GM10266 (cell line): ENCODE measurements at regions not wholly inside any gene's neighbourhood (a gene's known extent, or its start where the extent isn't known, plus 50 kb on each side); places are given as distances from the start of the nearest gene placed in this dataset.

ENCODE experiments used
- DNase-seq: peaks from one replicate; pipeline ENCODE4 v3.0.0; 2012; ENCODE audit errors: extremely low spot score
- CTCF ChIP-seq: IDR thresholded peaks from 2 replicates; pipeline ENCODE4 v1.5.1; 2012; ENCODE audit warnings: mild to moderate bottlenecking, low read depth; ENCODE audit not compliant: control insufficient read depth, insufficient read depth; ENCODE audit errors: missing control alignments

DNA sequence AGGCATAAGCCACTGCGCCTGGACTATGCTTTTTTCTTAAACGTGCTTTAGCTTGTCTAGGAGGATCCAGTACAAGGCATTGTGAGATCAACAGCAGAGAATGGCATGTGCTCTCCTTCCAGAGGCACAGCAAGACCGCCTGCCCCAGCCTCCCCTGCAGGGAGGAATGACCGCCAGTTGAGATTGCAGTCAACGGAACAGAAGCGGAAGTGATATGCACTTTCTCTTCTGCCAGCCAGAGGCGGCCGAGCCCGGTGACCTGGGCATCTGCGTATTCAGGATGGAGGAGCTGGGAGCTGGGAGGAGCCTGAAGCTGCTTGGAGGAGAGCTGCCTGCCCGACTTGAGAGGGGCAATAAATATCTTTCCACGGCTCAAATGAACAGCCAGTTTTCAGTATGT is 243.0 kb downstream of the CTTN start:
- TF ChIP-seq CTCF, result no peak
- no peak for DNase-seq

DNA sequence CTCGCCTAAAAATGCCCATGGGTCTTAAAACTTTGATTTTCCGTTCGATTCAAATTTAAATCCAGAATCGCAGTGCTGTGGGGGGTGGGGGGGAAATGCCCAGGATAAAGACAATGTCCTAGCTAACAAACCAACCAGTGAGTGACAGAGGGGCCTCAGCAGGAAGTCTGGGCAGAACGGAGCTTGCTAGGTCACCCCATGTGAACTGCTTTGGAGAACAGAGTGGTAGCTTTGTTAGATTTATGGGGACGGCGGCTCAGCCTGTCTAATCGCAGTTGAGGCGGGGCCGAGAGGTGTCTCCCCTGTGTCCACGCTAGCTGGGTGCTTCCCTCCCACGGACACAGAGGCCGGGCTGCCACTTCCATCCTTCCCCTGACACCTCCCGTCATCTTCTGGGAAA is 243.9 kb downstream of the CTTN start:
- DNase-seq, result no peak
- TF ChIP-seq CTCF, result no peak

DNA sequence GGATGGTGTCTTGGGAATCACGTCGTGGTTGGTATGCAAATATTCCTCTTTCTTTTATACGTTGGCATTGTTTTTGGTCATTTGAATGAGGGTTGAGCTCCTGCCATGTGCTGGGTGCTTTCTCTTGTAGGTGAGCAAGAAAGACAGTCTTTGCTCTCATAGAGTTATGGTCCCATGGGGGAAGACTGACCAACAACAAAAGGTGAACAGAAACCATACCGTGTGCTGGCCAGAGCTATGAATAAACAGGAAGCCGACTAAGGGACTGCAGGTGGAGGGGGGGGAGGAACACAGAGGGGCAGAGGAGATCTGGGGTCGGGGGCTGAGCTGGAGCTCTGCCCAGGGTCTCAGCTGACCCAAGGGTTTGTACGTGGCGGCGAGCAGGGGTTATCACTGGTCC is 245.3 kb downstream of the CTTN start:
- no peak for DNase-seq
- no peak for TF ChIP-seq CTCF

DNA sequence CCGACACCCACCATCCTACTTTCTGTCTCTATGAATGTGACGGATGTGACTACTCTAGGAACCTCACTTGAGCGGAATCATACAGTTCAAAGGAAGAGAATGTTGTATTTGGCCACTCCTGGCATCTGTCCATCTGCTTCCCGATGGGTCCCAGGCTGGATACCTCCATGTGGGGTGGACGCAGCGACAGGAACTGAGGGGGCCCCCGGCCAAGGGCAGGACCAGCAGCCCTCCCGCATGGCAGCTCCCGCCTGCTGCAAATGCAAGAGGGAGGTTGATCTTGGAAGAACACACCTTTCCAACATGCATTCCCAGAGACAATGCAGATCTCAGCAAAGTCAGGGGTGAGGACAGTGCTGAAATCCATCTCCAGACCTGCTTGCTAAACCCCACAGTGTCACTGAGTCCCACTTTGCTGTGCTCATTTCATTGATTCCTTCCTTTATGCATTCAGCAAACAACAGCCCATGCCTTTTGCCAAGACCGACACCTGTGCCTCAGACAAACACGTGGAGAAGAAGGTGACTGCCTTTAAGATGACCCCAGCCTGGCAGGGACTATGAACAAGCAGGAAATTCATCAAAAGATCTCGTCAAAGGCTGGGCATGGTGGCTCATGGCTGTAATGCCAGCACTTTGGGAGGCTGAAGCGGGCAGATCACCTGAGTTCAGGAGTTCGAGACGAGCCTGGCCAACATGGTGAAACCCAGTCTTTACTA is 246.2 kb downstream of the CTTN start:
- no peak for DNase-seq
- TF ChIP-seq CTCF, result no peak

- DNase-seq, result no peak
Observed at GRCh38 chr11:70645537-70645936, 247.2 kb downstream of the CTTN start.

DNA sequence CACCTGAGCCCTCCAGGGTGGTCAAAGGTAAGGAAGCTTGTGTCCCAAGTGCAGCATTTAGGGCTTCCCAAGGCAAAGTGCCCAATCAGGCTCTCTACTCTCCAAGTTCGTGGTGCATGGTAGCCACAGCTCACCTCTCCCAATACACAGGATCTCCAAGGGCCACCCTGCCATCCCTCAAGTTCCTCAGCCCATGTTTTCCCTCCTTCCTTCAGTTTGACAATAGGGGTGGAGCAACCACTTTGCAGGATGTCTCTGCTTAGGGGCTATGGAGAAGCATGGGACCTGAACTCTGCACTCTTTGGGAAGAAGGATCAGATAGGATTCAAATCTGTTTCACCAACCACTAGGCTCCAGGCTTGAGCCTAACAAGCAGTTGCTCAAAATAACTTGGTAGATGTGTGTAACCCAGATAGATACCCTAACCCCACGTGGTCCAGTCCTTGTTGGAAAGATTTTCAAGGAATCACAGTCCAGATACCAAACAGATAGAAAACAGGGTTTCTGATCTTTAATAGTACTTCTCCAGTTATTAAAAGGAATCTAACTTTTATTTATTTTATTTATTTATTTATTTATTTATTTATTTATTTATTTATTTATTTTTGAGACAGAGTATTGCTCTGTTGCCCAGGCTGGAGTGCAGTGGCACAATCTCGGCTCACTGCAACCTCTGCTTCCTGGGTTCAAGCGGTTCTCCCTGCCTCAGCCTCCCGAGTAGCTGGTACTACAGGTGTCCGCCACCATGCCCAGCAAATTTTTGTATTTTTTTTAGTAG is 248.1 kb downstream of the CTTN start:
- DNase-seq, result no peak
- TF ChIP-seq CTCF, result no peak

More at GRCh38 chr11:70645537-70645936, 247.2 kb downstream of the CTTN start:
- TF ChIP-seq CTCF, result no peak
